Astrocyte of the cerebellum (primary cell): ENCODE measurements at regions not wholly inside any gene's neighbourhood (a gene's known extent, or its start where the extent isn't known, plus 50 kb on each side); places are given as distances from the start of the nearest gene placed in this dataset.
A peak's percentile ranks its signal among the peaks of the same experiment; 100 is the strongest.

ENCODE experiments used
- DNase-seq: peaks from one replicate; pipeline ENCODE4 v3.0.0-alpha.2; 2011; ENCODE audit warnings: low read depth
- H3K4me3 ChIP-seq: 2 replicates; pipeline ENCODE4 v1.5.1; 2011; ENCODE audit warnings: mild to moderate bottlenecking, low read depth, low read length, moderate library complexity
- CTCF ChIP-seq: IDR thresholded peaks from 2 replicates; pipeline ENCODE4 v1.5.1; 2012; ENCODE audit warnings: low read length, low read depth, moderate library complexity, mild to moderate bottlenecking; ENCODE audit errors: missing control alignments
- in situ Hi-C: cut with HindIII; loops from 2 replicates; pipeline ENCODE4 v1.10.0; 2017; ENCODE audit warnings: low sequenced_read_pairs

- TF ChIP-seq CTCF: no peak
- no peak overlapping the region for H3K4me3 ChIP-seq
- in situ Hi-C loops: no loop called here
- DNase-seq: no peak
These were observed 173.4 kb upstream of the RGS18 start for GRCh38 chr1:191984856-191985255.

GRCh38 chr1:191992118-191992517 lies 166.1 kb upstream of the RGS18 start:
- no peak overlapping the region for H3K4me3 ChIP-seq
- no peak for TF ChIP-seq CTCF
- in situ Hi-C loops: no loop called here
- DNase-seq: no peak

GRCh38 chr1:191993549-191993948 lies 164.7 kb upstream of the RGS18 start:
- H3K4me3 ChIP-seq: no peak overlapping the region
- TF ChIP-seq CTCF: peak; percentile 37
- no peak for DNase-seq
- in situ Hi-C loops: no loop called here

GRCh38 chr1:192002063-192002462 lies 156.2 kb upstream of the RGS18 start:
- in situ Hi-C loops: no loop called here
- H3K4me3 ChIP-seq: no peak overlapping the region
- DNase-seq: no peak
- TF ChIP-seq CTCF: no peak

- no peak for TF ChIP-seq CTCF
- H3K4me3 ChIP-seq: no peak overlapping the region
- in situ Hi-C loops: no loop called here
- DNase-seq: no peak
These were observed 154.8 kb upstream of the RGS18 start for GRCh38 chr1:192003295-192004077.

- DNase-seq: no peak
These were observed 152.3 kb upstream of the RGS18 start for GRCh38 chr1:192005976-192006375.

More at GRCh38 chr1:192005976-192006375, 152.3 kb upstream of the RGS18 start:
- TF ChIP-seq CTCF: no peak
- in situ Hi-C loops: no loop called here
- no peak overlapping the region for H3K4me3 ChIP-seq
